SK-N-MC (cell line): ENCODE measurements at regions not wholly inside any gene's neighbourhood (a gene's known extent, or its start where the extent isn't known, plus 50 kb on each side); places are given as distances from the start of the nearest gene placed in this dataset.
A peak's percentile ranks its signal among the peaks of the same experiment; 100 is the strongest.

Source experiments
- DNase-seq: peaks from one replicate; pipeline ENCODE4 v3.0.0-alpha.2; 2011; ENCODE audit warnings: low read depth, low spot score
- H3K27ac ChIP-seq: fragments of 200-600 bp; sonication (generic); 2 replicates; pipeline ENCODE4 v1.5.1; 2016; ENCODE audit warnings: mixed run types
- H3K36me3 ChIP-seq: fragments of 200-600 bp; sonication (generic); 2 replicates; pipeline ENCODE4 v1.6.1; 2017; ENCODE audit warnings: antibody characterized with exemption, low read length, mixed read lengths; ENCODE audit not compliant: insufficient read depth
- H3K4me3 ChIP-seq: fragments of 200-600 bp; sonication (generic); 2 replicates; pipeline ENCODE4 v1.5.1; 2016
- H3K9ac ChIP-seq: fragments of 200-600 bp; sonication (generic); 2 replicates; pipeline ENCODE4 v1.8.0; 2017; ENCODE audit warnings: mixed run types, mixed read lengths; ENCODE audit not compliant: insufficient read length
- H3K9me3 ChIP-seq: fragments of 200-600 bp; sonication (generic); 2 replicates; pipeline ENCODE4 v1.6.1; 2017; ENCODE audit warnings: low read depth, mild to moderate bottlenecking, antibody characterized with exemption, low read length, moderate library complexity, mixed read lengths
- EZH2 ChIP-seq: fragments of 200-600 bp; sonication (generic); IDR thresholded peaks from one replicate; pipeline ENCODE4 v1.6.1; 2017; ENCODE audit warnings: antibody characterized with exemption
- FOXP2 ChIP-seq: optimal IDR thresholded peaks from 2 replicates; pipeline ENCODE3; 2011; ENCODE audit warnings: mild to moderate bottlenecking, moderate library complexity; ENCODE audit not compliant: insufficient read depth; ENCODE audit errors: extremely low read length, control extremely low read depth
- POLR2AphosphoS5 ChIP-seq: IDR thresholded peaks from 2 replicates; pipeline ENCODE4 v1.6.1; 2012; ENCODE audit warnings: mild to moderate bottlenecking, low read depth, low read length, borderline replicate concordance

- H3K4me3 ChIP-seq: no peak overlapping the region
- H3K9me3 ChIP-seq: 0 out of 2 replicates have a peak, but pooled peaks cover 4% of the 10 kb centered on the region
- DNase-seq: no peak
- no peaks in the 10 kb centered on the region for H3K36me3 ChIP-seq
- no peak overlapping the region for H3K9ac ChIP-seq
- no peak for TF ChIP-seq POLR2AphosphoS5
- TF ChIP-seq FOXP2: no peak
- no peak for TF ChIP-seq EZH2
- H3K27ac ChIP-seq: no peak overlapping the region
These were observed 56.0 kb upstream of the CTTNBP2 start for GRCh38 chr7:117929237-117929636.

- H3K9me3 ChIP-seq: 0 out of 2 replicates have a peak, but pooled peaks cover 4% of the 10 kb centered on the region
- no peaks in the 10 kb centered on the region for H3K36me3 ChIP-seq
- TF ChIP-seq POLR2AphosphoS5 (no peak), FOXP2 (no peak), EZH2 (no peak)
- H3K27ac ChIP-seq: no peak overlapping the region
- H3K4me3 ChIP-seq: no peak overlapping the region
- no peak overlapping the region for H3K9ac ChIP-seq
- DNase-seq: no peak
These were observed 58.1 kb upstream of the CTTNBP2 start for GRCh38 chr7:117931314-117931713.

GRCh38 chr7:117937049-117937752 lies 64.0 kb upstream of the CTTNBP2 start:
- Histone ChIP-seq H3K36me3 (no peaks in the 10 kb centered on the region), H3K9me3 (peaks cover 9% of the 10 kb centered on the region; the same call in 1 of the 2 replicates), H3K27ac (no peak overlapping the region), H3K4me3 (no peak overlapping the region), H3K9ac (no peak overlapping the region)
- TF ChIP-seq EZH2 (no peak), FOXP2 (no peak), POLR2AphosphoS5 (no peak)
- no peak for DNase-seq

- Histone ChIP-seq H3K36me3 (no peaks in the 10 kb centered on the region), H3K9ac (no peak overlapping the region), H3K27ac (no peak overlapping the region), H3K4me3 (no peak overlapping the region), H3K9me3 (peaks cover 14% of the 10 kb centered on the region; the same call in 1 of the 2 replicates)
- TF ChIP-seq EZH2 (no peak), POLR2AphosphoS5 (no peak), FOXP2 (no peak)
- DNase-seq: no peak
These were observed 64.7 kb upstream of the CTTNBP2 start for GRCh38 chr7:117937753-117938483.

GRCh38 chr7:117941138-117941810 lies 68.0 kb upstream of the CTTNBP2 start:
- no peak overlapping the region for H3K4me3 ChIP-seq
- no peaks in the 10 kb centered on the region for H3K36me3 ChIP-seq
- no peak overlapping the region for H3K9ac ChIP-seq
- TF ChIP-seq FOXP2 (no peak), POLR2AphosphoS5 (no peak), EZH2 (no peak)
- H3K9me3 ChIP-seq: peaks cover 10% of the 10 kb centered on the region; the same call in 1 of the 2 replicates
- H3K27ac ChIP-seq: no peak overlapping the region
- DNase-seq: no peak

GRCh38 chr7:117942780-117943179 lies 69.5 kb upstream of the CTTNBP2 start:
- TF ChIP-seq POLR2AphosphoS5: no peak
- TF ChIP-seq FOXP2: no peak
- TF ChIP-seq EZH2: no peak
- Histone ChIP-seq H3K9ac (no peak overlapping the region), H3K9me3 (peaks cover 10% of the 10 kb centered on the region; the same call in 1 of the 2 replicates), H3K4me3 (no peak overlapping the region), H3K36me3 (no peaks in the 10 kb centered on the region), H3K27ac (no peak overlapping the region)
- no peak for DNase-seq

- peaks cover 10% of the 10 kb centered on the region; the same call in 1 of the 2 replicates for H3K9me3 ChIP-seq
- no peak for TF ChIP-seq EZH2
- TF ChIP-seq POLR2AphosphoS5: no peak
- no peak for TF ChIP-seq FOXP2
- no peaks in the 10 kb centered on the region for H3K36me3 ChIP-seq
- no peak overlapping the region for H3K9ac ChIP-seq
- H3K4me3 ChIP-seq: no peak overlapping the region
- H3K27ac ChIP-seq: no peak overlapping the region
- DNase-seq: no peak
These were observed 71.6 kb upstream of the CTTNBP2 start for GRCh38 chr7:117944886-117945285.

- no peak overlapping the region for H3K9ac ChIP-seq
- no peaks in the 10 kb centered on the region for H3K36me3 ChIP-seq
- H3K27ac ChIP-seq: peak overlapping the region; percentile 30; the same call in 1 of the 2 replicates
- peaks cover 10% of the 10 kb centered on the region; the same call in 1 of the 2 replicates for H3K9me3 ChIP-seq
- no peak overlapping the region for H3K4me3 ChIP-seq
- TF ChIP-seq FOXP2 (no peak), EZH2 (no peak), POLR2AphosphoS5 (no peak; the same call in 1 of the 2 replicates)
- no peak for DNase-seq
These were observed 73.0 kb upstream of the CTTNBP2 start for GRCh38 chr7:117946151-117946633.
